ENCODE measurements at regions not wholly inside any gene's neighbourhood (a gene's known extent, or its start where the extent isn't known, plus 50 kb on each side); places are given as distances from the start of the nearest gene placed in this dataset.

- no peak overlapping the region for H3K4me3 ChIP-seq (ENCODE audit: low read length)
- TF ChIP-seq, protein P1, sequence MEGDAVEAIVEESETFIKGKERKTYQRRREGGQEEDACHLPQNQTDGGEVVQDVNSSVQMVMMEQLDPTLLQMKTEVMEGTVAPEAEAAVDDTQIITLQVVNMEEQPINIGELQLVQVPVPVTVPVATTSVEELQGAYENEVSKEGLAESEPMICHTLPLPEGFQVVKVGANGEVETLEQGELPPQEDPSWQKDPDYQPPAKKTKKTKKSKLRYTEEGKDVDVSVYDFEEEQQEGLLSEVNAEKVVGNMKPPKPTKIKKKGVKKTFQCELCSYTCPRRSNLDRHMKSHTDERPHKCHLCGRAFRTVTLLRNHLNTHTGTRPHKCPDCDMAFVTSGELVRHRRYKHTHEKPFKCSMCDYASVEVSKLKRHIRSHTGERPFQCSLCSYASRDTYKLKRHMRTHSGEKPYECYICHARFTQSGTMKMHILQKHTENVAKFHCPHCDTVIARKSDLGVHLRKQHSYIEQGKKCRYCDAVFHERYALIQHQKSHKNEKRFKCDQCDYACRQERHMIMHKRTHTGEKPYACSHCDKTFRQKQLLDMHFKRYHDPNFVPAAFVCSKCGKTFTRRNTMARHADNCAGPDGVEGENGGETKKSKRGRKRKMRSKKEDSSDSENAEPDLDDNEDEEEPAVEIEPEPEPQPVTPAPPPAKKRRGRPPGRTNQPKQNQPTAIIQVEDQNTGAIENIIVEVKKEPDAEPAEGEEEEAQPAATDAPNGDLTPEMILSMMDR (conservative IDR thresholded peaks at IDR 0.05; ENCODE audit: low read depth, low read length) = no peak
- no peak for DNase-seq (ENCODE audit: low read depth)
Observed at GRCh38 chr2:234376229-234376628, 120.7 kb downstream of the ARL4C start.

DNA sequence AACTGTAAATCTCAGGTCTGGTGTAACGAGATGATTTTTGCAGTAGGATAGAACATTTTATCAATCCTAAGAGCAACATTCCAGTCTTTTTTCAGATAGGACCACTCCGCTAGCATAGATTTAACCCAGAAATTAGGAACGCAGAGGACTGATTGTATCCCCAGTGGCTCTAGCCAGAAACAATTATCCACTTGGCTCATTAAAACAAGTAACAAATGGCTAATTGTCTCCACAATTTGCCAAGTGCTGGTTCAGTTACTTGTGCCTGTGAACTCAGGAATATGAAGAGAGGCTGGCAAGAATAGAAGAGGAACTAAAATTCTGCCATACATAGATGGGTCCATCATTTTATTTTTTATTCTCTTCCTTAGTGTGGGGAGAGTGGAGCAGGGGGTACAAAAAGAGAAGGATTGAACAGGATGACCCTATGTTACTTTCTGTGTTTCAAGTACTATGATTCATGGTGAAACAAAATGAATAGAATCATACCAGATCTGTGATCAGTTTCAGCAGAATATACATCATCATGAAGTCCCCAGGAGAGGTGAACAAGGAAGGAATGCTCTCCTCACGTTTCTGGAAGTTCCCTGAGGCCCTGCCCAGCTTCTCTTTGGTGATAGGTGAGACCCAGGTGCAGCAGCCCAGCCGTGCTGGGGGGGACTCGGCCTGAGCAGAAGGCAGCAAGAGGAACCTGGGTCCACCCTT lies 121.6 kb downstream of the ARL4C start:
- DNase-seq (ENCODE audit: low read depth) = no peak
- TF ChIP-seq, protein P1 (conservative IDR thresholded peaks at IDR 0.05; ENCODE audit: low read depth, low read length) = no peak
- H3K4me3 ChIP-seq (ENCODE audit: low read length) = no peak overlapping the region

DNA sequence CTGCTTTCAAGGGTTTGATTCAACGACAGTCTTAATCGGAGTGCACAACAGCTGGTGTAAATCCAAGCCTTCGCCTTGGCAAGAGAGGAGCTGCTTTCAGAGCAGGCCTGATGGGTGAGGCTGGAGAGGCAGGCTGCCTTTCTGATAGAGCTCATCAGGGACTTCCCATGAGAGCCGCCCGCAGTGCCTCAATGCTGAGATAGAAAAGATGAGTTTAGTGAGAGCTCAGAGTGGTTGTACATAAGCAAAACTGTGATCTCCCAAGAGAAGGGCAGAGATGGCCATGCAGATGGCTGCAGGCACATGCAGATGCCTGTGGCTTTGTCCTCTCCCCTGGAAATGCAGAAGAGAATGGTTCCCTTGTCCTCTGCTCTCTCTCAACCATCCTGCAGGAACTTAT lies 122.1 kb downstream of the ARL4C start:
- TF ChIP-seq, protein P1 (conservative IDR thresholded peaks at IDR 0.05; ENCODE audit: low read depth, low read length) = no peak
- DNase-seq (ENCODE audit: low read depth) = no peak
- H3K4me3 ChIP-seq (ENCODE audit: low read length) = no peak overlapping the region

GRCh38 chr2:234374150-234374508 lies 122.8 kb downstream of the ARL4C start:
- no peak overlapping the region for H3K4me3 ChIP-seq (ENCODE audit: low read length)
- DNase-seq (ENCODE audit: low read depth) = no peak
- TF ChIP-seq, protein P1 (conservative IDR thresholded peaks at IDR 0.05; ENCODE audit: low read depth, low read length) = no peak

DNA sequence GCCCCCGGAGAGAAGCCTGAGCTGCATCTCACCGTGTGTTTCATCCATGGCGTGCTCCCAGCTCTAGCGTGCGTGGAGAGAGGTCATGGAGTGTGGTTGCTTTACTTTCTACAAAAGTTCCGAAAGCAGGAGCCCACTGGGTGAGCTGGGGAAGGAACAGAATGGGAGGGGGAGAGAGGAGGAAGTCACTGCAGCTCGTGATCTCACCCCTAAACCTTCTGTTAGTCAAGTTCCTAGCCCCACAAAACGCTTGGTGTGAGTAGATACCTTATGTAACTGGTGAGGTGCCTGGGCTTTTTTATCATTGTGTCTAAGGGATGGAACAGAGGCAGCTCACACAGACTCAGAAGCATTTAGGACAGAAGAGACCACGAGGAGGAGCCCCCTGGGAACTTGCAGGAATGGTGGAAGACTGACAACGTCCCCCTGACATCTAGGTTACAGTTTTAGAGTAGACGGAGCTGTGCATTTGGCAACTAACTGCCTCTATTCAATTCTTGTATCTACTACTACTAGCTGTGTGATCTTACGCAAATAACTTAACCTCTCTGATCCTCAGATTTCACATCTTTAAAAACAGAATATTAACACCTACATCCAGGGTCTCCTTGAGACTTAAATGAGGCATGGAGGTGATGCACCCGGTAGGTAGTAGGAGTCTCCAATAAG lies 123.3 kb downstream of the ARL4C start:
- TF ChIP-seq, protein P1 (conservative IDR thresholded peaks at IDR 0.05; ENCODE audit: low read depth, low read length) = no peak
- H3K4me3 ChIP-seq (ENCODE audit: low read length) = no peak overlapping the region
- no peak for DNase-seq (ENCODE audit: low read depth)

- DNase-seq (ENCODE audit: low read depth) = no peak
- TF ChIP-seq, protein P1 (conservative IDR thresholded peaks at IDR 0.05; ENCODE audit: low read depth, low read length) = no peak
- no peak overlapping the region for H3K4me3 ChIP-seq (ENCODE audit: low read length)
Observed at GRCh38 chr2:234373060-234373459, 123.8 kb downstream of the ARL4C start.

GRCh38 chr2:234372506-234372905 lies 124.4 kb downstream of the ARL4C start:
- DNase-seq (ENCODE audit: low read depth) = no peak
- H3K4me3 ChIP-seq (ENCODE audit: low read length) = no peak overlapping the region
- TF ChIP-seq, protein P1 (conservative IDR thresholded peaks at IDR 0.05; ENCODE audit: low read depth, low read length) = no peak
